PC-9 (cell line): ENCODE measurements at regions not wholly inside any gene's neighbourhood (a gene's known extent, or its start where the extent isn't known, plus 50 kb on each side); places are given as distances from the start of the nearest gene placed in this dataset.

Source experiments
- CTCF ChIP-seq: fragments of 200-600 bp; sonication (generic); conservative IDR thresholded peaks from 2 replicates; pipeline ENCODE4 v1.6.1; 2017; ENCODE audit warnings: mixed run types, antibody characterized with exemption, mild to moderate bottlenecking, moderate library complexity
- EZH2 ChIP-seq: fragments of 200-600 bp; sonication (generic); IDR thresholded peaks from 2 replicates; pipeline ENCODE4 v1.8.0; 2017; ENCODE audit warnings: antibody characterized with exemption, low read depth

DNA sequence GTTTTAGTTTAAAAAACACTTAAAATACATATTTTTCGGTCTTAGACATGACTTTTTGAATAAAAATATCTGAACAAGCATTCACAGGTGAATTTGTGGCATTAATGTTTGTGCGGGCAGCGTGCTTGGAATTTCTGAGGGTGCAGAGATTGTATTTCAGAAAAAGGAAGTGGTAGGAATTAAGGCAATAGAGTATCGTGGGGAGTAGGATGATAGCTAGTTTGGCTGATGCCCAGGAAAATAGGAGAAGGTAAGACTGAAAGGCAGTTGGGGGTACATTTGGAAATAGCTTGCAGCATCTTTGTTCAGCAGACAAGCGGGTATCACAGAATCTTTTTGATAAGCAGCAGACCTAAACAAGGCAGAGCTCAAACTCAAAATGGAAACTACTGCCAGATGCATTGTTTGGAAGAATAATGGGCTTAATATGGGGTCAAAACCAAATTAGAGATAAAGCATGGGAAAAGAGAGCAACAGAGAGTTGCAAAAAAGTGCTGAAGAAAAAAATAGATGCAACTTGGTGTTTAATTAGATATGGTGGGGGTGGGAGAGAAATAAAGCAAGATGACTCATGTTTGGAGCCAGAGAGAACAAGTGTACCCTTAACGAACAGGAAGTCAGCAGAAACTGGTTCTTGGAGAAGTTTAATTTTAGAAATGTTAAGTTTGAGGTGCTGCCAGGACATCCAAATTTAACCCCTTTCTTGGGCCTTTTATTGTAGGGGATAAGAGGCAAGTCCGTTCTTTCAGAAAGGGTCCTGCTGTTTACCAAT lies 85.7 kb upstream of the ARRDC3 start:
- TF ChIP-seq CTCF (no peak), EZH2 (no peak)
